HG02610 (cell line): ENCODE measurements at regions not wholly inside any gene's neighbourhood (a gene's known extent, or its start where the extent isn't known, plus 50 kb on each side); places are given as distances from the start of the nearest gene placed in this dataset.
A peak's percentile ranks its signal among the peaks of the same experiment; 100 is the strongest.

Experiments
- ATAC-seq: cut with Tn5 transposase; IDR thresholded peaks from one replicate; pipeline ENCODE4 v1.9.1; 2021; ENCODE audit warnings: mild to moderate bottlenecking, moderate library complexity; ENCODE audit not compliant: unreplicated experiment

DNA sequence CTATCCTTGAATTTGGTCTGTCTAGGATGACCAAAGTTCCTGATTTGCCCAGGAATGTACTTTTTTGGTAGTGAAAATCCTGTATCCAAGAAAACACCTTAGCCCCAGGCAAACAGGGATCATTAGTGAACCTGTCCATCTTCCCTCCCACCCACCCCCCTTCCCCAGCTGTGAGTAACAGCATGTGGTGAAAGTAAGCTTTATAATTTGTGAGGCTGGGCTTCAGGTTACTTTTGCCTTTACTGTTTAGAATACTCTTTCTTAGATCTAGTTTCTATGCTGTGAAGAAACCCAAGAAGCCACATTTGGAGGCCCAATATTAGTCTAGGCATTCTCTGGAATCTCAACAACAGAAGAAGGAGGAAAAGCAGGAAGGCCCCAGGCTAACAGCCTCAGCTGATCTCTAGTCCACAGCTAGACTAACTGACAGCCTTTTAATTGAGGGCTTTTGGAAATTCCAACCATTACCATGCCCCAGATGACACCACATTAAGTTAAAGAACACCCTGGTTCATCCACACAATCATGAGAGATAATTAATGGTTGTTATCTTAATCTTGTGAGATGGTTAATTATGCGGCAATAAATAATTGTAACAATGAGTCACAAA, 703.0 kb upstream of the NUDT12 start:
- ATAC-seq, result no peak

DNA sequence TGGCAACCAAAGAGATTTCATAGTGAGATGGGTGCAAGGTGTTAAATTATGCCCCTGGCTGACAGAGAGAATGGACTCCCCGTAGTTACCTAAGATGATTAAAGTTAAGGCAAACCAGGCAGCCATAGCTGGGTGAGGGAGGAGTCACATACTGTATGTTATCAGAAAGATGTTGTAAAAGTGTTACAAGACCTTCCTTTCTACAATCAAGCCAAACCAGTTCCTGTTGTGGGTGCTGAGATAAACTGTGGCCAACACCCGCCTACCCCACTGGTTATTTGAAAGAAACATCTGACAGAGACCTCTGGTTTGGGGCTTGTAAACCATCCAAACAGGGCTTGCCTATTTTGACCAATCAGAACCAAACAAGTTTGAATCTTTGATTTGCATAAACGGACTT, 684.7 kb upstream of the NUDT12 start:
- ATAC-seq, result no peak

DNA sequence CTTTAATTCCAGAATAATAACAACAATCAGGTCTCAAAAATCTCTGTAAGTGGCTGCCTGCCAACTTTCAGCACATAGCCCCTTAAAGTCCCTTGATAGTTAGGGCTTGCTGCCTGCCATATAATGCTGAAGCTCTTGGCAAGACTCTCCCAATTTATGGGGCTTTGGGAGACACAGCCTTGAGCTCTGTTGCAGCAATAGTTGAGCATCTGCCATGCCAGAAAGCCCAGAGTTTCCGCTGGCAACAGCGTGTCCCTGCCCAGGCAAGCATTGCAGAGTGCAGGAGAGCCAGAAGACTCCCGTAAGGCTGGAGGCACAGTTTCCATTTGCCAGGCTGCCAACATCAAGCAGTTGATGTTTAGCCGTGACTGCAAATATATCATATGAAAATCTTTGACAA, 678.5 kb upstream of the NUDT12 start:
- ATAC-seq, result no peak

DNA sequence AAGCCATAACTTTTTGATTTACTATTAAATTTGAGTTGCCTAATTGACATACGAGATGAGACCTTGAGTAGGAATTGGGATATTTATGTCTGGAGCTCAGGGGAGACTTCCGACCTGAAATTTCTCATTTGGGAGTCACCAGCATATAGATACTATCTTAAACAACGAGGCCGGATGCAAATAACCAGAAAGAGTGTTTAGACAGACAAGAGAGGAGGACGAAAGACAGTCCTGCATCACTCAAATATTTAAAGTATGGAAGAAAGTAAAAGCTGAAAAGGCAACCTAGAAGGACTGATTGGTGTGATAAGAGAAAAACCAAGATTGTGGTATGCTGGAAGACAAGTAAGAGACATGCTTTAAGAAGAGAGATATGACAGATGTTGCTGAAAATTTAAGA, 675.0 kb upstream of the NUDT12 start:
- ATAC-seq, result no peak

DNA sequence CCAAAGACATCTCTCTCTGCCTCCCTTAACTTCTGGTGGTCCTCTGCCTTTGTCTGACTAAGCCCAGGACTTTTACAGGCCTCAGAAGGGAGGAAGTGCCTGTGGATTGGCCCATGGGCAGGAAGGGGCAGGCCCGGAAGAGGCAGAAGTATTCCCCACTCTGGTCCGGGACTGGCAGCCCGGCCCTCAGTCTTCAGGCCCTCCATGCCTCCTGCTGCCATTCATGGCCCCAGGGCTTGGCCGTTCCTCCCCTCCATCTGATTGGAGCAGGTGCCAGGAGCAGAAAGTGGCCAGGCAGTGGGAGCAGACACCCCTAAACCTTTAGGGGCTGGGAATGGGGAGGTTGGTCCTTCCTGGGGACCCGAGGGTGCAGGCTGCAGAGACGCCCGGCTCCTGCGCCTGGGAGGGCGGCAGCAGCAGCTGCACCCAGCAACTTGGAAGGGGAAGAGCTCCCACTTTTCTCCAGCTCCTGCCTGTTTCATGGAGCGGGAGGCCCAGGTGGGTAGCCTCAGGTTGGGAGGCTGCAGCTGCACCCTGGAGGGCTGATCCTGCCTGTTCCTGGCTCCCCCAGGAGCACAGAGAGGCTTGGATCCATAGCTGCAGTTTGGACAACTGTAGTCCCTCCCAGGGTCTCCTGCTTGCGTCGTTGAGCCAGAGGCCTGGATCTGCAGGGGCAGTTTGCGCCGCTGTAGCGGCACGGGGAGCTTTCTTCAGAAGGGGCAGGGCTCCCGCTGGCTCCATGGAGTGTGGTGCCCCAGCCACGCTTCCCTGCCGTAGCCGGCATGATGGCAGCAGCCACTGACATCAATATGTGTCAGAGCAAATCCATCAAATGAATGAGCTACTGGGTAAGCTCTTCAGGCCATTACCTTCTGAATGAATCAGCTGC, 661.5 kb upstream of the NUDT12 start:
- no peak for ATAC-seq

DNA sequence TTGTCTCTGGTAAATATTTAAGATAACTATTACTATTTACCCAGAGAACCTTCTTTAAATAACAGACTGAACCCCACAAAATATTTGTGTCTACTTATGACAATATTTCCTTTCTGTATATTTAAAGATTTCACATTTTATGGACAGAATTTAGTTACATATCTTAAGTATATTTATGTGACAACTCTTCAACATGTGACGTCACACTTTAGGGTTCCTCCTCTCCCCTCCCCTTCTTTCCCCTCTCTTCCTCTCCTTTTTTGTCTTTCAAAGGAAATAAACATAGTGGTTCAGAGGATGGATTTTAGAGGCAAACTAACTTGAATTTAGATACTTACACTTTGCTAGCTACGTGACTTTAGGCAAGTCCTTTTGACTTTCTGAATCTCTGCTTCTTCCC, 655.6 kb upstream of the NUDT12 start:
- no peak for ATAC-seq

DNA sequence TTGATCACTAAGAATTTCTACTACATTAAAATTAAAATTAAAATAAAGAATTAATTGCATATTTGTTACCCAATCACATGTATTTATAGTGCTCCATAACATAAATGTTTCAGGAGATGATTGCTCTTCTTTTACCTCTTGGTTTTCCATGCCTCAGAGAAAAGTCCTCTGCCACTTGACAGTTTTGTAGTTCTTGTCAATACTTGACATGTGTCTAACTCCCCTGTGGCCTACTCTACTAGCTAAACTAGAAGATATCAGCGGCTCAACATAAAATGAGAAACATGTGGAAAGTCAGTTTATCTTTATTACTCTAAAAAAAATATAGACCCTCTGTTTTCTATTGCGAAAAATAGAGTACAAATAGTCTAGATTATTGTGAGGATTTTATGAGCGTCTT, 650.6 kb upstream of the NUDT12 start:
- no peak for ATAC-seq

DNA sequence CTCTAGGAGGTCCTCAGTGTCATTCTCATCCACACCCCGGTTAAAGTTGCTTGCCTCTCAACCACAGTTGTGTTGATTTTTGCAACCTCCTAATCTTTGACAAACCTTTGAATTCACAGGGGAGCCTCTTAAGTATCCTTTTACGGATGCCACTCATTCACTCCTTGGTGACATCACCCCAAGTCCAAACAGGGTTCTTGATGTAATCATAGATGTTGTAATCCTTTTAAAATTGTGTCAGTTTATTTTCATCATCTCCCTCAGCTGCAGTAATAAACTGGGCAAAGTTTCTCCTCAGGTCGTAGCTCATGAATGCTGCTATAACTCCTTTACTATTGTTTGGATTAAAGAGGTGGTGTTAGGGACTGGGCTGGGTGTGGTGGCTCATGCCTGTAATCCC, 637.2 kb upstream of the NUDT12 start:
- no peak for ATAC-seq

DNA sequence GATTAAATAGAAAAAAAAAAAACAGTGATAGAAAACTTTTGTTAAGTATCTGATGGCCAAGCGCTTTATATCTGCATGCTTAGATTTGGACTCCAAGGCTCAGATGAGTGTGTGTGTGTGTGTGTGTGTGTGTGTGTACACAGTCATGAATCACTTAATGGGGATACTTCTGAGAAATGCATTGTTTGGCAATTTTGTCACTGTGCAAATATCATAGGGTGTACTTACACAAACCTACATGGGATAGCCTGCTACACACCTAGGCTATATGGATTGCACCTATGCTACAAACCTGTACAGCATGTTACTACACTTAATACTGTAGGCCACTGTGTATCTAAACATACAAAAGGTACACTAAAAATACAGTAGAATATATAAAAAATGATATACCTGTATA, 635.6 kb upstream of the NUDT12 start:
- no peak for ATAC-seq

DNA sequence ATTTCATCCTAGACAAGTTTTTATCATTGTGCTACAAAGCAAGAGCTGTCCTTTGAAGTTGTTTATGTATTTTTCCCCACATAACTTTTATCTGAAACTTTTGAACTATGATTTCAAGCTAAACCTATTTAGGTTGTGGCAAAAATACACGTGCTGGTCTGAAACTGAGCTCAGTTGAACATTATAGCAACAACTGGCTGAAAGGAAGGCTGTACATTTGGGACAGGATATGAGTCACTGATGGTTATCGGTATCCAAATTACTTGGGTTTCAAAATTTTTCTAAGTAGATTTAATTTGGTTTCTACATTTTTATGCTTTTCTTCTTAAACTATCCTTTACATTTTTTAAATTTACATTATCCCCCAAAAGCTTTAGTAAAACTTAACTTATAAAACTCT, 627.3 kb upstream of the NUDT12 start:
- ATAC-seq, result peak; percentile 65

DNA sequence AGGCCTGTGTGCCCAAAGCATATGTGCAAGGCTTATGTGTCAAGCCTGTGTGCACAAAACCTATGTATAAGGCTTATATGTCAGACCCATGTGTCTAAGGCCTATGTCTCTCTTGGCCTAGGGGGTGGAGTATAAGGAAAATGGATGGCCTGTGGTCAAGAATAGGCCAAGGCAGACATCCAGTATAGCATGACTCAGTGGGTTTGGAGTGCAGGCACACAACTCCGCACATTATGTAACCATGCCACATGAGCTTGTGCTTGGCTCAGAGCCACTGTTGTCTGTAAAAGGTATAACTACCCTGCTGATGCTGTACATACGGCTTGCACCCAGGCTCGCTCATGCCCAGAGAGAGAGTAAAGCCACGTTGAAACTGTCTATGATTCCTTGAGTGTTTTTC, 626.4 kb upstream of the NUDT12 start:
- ATAC-seq, result no peak

DNA sequence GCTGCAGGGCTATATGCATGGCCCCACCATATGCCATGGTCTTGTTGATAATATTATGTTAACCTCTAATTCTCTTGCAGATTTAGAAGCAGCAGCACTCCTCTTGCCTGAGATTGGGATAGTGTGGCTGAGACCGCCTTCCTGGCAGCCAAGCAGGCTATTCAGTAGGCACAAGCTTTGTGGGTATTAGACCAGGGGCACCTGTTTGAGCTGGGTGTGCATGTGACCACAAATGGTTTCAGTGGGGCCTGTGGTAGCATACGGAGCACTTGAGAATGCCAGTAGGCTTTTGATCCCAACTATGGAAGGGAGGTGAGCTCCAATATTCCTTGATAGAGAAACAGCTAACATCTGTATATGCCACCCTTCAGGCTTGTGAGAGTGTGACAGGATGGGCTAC, 625.1 kb upstream of the NUDT12 start:
- ATAC-seq, result no peak

DNA sequence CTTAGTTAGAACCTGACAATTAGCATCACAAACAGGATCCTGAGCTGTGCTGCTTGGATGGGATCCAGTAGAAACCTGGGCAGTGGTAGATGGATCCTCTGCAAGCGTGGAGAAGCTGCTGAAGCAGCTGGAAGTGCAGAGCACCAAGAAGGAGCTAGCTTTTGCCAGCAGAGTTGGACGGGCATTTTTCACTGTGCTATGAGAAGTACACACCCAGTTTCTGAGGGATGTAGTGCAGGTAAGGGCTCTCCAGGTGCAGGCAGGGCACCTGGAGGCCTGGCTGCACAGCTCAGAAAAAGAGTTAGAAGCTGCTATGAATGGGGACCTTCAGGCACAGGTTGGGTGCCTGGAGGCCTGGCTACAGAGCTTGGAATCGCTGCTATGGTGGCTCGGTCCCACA, 623.9 kb upstream of the NUDT12 start:
- no peak for ATAC-seq

DNA sequence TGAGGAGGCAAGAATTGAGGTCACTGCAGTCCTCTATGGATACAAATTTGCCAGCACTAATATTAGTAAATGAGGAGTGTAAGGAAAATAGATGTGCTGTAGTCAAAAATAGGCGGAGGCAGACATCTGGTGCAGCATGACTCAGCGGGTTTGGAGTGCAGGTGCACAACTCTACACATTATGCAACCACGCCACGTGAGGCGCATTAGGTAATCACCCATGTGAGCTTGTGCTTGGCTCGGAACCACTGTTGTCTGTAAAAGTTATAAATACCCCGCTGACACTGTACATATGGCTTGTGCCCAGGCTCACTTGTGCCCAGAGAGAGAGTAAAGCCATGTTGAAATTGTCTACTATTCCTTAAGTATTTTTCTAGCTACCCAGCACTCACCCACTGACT, 623.5 kb upstream of the NUDT12 start:
- no peak for ATAC-seq

DNA sequence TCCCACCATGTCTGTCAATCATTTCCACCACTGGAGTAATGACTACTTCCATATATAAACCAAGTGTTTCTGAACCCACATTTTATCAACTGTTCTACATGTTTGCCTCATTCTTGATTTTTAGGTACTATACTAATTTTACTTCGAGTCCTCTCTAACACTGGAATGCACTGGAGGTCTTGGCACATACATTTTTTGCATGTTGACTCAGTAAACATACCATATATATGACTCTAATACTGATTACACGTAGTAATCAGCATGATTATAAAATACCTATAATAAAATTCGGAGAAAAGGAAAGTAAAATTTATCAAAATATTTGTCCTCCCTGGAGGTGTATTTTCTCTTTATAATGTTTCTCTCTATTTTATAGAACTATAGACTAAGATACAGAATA, 621.7 kb upstream of the NUDT12 start:
- ATAC-seq, result no peak

DNA sequence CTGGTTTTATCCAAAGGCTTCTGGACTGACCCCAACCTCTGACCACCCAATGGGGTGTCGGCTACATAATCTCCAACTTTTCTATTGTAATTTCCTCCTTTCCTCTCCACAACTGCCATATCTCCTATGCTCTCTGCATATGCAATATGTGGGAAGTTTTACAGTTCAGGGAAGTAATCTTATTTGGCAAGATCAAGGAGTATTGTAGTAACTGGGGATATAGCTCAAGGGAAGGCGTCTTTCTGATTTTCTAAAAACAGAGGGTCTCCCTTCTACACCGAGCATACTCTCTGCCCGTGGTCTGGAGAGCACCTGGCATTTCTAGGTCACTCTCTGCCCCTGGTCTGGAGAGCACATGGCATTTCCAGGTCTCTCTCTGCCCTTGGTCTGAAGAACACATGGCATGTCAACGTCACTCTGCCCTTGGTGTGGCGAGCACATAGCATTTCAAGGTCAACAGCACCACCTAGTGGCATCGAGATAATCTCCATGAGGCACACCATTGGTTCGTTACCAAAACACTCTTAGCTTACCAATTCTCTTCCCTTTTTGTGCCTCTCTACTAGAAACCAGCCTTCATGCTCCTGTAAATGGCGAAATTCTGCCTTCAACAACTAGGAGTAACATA, 616.4 kb upstream of the NUDT12 start:
- ATAC-seq, result peak; percentile 76

DNA sequence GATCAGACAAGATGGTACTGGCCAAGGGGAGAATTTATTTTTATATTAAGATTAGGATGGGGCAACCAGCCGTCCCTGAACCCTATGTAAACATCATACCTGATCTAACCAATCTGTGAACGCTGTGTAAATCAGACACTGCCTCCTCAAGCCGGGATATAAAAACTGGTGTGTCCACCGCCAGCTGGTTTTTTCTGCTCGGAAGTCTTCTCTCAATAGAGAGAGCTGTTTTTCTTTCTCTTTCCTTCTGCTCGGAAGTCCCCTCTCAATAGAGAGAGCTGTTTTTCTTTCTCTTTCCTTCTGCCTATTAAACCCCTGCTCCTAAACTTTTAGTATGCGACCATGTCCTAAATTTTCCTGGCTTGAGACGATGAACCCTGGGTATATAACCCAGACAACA, 615.5 kb upstream of the NUDT12 start:
- ATAC-seq, result no peak

DNA sequence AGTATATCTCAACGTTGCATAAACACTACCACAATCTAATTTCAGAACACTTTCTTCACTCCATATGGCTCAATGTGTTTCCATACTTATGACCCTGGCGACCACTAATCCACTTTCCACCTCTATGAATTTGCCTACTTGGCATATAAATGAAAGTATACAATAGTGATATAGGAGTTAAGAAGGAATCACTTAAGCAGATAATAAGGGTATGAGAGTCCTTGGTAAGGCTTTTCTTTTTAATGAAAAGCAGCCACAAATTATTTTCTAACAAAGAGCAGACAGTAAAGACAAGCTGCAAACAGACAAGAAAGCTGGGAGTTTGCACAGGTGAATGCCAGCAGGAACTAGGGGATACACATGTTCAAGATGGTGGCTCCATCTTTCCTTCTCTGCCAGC, 615.1 kb upstream of the NUDT12 start:
- no peak for ATAC-seq

DNA sequence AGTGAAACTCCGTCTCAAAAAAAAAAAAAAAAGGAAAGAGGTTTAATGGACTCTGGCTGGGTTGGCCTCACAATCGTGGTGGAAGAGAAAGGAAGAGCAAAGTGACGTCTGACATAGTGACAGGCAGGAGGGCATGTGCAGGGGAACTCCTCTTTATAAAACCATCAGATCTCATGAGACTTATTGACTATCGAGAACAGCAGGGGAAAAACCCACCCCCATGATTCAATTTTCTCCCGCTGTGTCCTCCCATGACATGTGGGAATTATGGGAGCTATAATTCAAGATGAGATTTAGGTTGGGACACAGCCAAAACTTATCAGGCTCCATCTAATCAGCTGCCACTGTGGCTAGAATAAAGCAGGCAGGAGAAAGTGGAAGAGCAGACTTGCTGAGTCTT, 610.4 kb upstream of the NUDT12 start:
- ATAC-seq, result no peak

DNA sequence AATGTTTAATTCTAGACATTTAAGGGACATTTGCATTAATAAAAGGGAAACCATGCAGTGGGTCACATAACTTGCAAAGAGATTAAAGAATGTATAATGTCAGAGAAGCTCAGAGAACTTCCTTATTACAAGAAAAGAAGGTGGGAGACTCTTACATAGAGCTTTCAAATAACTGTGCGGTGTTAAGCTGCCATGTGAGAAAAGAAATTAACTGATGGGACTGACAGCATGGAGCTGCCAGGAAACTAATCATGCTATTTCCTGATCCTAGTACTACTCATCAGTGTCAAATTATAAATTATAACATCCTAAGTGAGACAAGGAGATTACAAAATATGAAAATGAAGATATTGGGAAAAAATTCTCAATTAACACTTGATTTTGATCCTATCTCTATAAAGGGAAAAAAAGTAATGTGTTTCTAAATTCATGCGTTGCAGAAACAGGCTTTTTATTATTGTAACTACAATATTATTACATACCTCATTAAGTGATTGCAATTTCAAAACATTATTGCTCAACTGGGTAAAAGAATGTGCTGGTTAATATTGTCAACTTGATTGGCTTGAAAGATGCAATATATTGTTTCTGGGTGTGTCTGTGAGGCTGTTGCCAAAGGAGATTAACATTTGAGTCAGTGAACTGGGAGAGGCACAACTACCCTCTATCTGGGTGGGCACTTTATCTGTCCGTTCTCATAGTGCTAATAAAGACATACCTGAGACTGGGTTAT, 609.5 kb upstream of the NUDT12 start:
- ATAC-seq, result no peak

DNA sequence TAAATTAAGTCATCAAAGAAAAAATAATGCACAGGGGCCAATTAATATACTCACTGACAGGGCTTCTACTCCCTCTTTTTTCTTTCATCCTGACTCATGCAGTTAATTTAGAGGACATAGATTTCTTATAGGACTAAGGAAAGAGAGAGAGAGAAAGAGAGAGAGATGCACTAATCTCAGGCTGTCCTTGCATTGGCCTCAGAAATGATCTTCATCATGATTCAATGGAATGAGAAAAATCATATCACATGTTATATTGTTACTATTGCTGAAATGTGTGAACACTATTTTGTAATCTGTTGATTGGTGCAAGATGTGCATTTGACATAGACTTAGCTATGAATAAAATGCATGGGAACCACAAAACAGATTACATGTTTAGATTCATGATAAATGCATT, 608.3 kb upstream of the NUDT12 start:
- ATAC-seq, result no peak

DNA sequence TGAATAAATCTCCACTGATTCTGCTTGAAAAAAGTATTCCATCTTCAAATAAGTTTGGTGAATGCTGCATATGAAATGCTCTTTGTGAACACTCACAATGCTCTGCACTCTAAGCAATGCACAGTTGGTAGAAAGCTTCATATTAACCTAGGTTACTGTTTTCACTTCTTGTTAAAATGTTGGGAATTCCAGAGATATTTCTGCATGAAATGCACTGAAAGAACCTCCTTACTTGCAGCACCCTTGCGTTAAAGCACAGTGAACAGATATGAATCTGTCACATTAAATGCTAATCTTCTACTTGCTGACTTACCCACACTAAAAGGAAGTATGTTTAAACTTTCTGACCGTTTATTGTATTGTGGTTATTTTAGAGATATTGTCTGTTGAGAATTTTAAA, 584.1 kb upstream of the NUDT12 start:
- no peak for ATAC-seq
